GM18951 (cell line): ENCODE measurements at regions not wholly inside any gene's neighbourhood (a gene's known extent, or its start where the extent isn't known, plus 50 kb on each side); places are given as distances from the start of the nearest gene placed in this dataset.

Experiments
- POLR2A ChIP-seq: IDR thresholded peaks from 4 replicates; pipeline ENCODE4 v1.6.1; 2011; ENCODE audit warnings: mild to moderate bottlenecking; ENCODE audit not compliant: insufficient read length, insufficient read depth; ENCODE audit errors: extremely low read depth
- in situ Hi-C: fragments of 300-500 bp; cut with MboI; formaldehyde crosslinking; loops from one replicate; pipeline ENCODE4 v1.12.0; 2022; ENCODE audit warnings: low sequenced_read_pairs, mixed read lengths, inconsistent platforms; ENCODE audit not compliant: unreplicated experiment

DNA sequence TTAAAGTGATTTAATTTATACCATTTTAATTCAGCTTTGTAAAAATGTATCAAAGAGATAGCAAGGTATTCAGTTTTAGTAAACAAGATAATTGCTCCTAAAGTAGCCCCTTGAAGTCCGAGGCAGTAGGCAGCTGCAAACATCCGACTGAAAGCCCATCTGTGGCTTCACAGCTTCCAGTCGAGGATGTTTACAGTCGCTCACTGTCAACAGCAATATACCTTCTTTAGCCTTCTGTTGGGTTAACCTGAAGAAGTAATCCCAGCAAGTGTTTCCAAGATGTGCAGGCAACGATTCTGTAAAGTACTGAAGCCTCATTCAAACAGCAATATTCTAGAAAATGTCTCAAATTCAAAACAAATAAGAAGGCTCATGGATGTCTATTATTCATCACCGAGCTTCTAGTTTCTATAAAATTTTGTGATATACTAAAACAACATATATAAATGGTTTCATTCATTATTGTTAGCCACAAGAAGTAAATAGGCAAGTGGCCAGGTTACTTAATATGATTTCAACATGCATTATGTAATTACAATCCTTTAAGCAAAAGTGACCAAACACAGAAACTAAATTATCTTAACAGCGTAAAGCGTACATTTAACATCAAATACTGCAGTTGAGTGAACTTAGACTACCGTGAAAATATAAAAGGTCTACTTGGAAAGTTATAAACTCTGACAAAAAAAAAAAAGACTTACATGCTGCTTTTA lies 115.0 kb downstream of the OGFRL1 start:
- no peak for TF ChIP-seq POLR2A

GRCh38 chr6:71404145-71404966 lies 115.7 kb downstream of the OGFRL1 start:
- TF ChIP-seq POLR2A = no peak
- in situ Hi-C loops = no loop called here

More for the DNA sequence above, 115.0 kb downstream of the OGFRL1 start:
- in situ Hi-C loops = no loop called here

- in situ Hi-C loops = no loop called here
- TF ChIP-seq POLR2A = no peak
These were observed 116.3 kb downstream of the OGFRL1 start for GRCh38 chr6:71404967-71405278.

DNA sequence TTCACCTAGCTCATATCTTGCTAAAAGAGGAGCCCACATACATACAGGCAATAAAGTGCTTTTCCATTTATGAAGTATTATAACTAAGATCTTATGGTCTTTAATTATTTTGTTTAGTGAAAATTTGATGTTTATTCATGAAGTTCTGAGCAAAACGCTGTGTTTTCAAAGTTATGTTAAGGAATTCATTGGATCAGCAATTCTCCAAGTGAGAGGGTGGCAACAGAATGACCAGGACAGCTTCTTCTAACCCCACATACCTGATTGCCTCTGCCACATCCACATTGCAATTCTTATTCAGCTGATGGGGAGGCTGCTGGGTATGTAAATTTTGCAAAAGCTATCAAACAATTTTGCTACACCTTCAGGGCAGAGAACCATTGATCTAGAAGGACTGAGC lies 116.8 kb downstream of the OGFRL1 start:
- in situ Hi-C loops = no loop called here
- no peak for TF ChIP-seq POLR2A

DNA sequence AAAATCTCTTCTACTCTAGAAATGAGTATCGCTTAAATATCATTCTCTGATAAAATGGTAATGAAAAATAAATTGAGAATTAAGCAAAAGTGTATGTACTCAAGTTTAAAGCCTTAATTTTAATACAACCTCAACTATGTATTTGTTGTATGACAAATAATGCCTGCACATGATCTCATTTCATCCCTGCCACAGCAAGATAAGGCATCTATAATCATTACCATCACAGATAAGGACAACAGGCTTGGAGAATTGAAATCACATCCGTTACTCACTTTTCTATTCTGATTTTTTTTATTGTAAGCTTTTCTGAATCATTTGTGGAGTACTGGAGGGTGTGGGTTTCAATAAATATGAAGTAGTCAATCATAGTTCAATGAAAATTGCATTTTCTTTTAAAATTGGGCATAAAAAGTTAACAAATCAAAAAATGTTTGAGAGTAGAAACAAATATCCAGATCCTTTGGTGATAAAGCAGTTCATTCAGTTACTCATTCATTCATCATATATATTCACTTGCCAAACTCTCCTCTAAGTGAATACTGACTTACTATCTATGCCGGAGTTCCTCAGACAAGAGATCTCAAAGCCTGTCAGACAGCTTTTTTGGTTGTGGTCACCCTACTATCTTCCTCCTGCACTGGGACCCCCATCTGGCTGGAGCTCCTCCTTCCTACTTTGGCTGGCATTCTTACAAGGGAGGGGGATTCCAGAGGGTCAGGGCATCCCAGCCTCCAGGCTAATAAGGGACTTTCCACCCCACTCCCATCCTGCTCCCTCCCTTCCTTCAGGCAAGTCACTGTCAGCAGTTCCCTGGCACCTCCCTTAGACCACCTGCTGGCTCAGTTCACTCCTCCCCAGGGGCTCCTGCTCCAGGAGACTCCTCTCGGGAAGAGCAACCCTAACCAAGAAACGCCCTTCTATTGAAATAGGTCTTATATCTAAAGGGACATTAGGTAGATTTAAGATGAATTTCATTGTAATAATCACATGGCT lies 118.6 kb downstream of the OGFRL1 start:
- in situ Hi-C loops = no loop called here
- TF ChIP-seq POLR2A = no peak

DNA sequence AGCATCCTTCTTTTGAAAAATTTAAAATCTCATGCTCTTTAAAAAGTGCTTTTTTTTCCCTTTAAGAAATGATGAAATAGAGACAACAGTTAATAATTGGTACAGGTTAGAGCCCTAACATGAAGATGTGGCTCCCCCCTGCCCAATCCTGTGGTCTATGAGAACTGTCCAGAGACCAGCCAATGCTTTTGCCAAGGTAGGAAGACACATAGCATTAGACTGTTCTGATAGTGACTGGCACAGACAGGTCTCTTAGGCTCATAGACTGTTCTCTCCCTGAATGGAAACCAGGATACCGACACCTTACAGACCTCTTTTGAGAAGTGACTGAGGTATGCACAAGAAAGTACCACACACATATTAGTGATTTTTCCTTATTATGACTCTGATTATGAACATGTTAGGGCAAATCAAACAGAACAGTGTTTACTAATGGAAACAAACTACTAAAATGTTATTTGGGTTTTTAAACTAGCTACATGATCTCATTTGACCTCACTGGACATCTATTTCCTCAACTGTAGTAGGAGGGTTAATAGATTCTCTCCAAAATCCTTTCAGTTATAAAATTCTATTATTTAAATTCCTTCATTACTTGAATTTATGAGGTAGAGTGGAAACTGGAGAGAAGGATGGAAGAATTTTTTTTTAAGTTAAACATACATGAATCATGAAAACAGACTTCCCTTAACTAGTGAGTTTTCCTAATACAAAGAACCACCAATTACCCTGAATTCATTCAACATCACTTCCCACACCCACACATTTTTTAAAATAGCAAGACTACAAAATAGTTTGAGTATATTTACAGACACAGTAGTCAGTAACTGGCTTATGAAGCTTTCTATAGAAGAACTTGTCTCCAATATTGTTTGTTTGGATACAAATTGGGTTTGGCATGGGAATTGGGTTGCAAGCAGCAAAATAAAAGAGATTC lies 120.4 kb downstream of the OGFRL1 start:
- TF ChIP-seq POLR2A = no peak
- in situ Hi-C loops = no loop called here

DNA sequence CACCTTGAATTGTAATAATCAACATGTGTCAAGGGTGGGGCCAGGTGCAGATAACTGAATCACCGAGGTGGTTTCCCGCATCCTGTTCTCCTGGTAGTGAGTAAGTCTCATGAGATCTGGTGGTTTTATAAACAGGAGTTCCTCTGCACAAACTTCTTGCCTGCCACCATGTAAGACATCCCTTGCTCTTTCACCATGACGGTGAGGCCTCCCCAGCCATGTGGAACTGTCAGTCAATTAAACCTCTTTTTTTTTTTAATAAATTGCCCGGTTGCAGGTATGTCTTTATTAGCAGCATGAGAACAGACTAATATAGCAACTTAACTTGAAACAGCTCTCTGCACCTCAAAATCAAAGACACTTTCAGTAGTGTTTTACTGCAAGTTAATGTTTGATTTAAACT lies 121.6 kb downstream of the OGFRL1 start:
- in situ Hi-C loops = no loop called here
- TF ChIP-seq POLR2A = no peak

DNA sequence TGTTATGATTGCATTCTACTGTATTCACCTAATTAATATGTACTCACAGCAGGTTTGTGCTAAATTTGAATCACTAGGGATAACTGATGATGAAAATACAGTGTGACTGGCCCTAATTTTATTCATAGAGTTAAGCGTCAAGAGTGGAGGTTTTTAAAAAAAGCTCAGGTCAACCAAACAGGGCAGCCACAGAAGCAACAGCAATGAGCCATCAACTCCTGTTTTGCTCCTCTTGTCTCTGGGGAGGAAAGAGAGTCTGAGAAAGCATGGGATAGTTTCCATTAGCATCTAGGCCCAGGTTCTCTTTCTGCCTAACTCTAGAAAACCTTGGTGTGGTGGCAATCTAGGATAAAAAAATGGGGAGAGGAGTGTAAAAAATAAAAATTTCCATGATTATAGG lies 122.1 kb downstream of the OGFRL1 start:
- no peak for TF ChIP-seq POLR2A
- in situ Hi-C loops = no loop called here

DNA sequence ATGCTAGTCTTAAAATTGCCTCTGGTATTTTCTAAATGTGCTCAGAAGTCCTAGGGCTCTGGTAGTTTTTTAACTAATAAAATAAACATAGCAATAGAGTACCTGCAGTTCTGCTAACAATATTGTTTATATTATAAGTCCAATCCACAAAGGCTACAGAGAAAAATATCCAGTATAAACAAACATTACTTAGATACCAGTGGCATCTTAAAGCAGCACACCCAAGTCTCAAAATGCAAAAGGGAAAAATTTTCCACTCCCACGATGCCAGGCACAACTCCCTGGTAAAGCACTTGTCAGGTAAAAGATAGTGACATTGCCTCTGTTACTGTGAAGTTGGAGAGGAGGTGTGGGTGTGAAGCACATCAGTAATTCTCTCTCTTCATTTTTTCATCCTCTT lies 123.3 kb downstream of the OGFRL1 start:
- no peak for TF ChIP-seq POLR2A
- in situ Hi-C loops = no loop called here

DNA sequence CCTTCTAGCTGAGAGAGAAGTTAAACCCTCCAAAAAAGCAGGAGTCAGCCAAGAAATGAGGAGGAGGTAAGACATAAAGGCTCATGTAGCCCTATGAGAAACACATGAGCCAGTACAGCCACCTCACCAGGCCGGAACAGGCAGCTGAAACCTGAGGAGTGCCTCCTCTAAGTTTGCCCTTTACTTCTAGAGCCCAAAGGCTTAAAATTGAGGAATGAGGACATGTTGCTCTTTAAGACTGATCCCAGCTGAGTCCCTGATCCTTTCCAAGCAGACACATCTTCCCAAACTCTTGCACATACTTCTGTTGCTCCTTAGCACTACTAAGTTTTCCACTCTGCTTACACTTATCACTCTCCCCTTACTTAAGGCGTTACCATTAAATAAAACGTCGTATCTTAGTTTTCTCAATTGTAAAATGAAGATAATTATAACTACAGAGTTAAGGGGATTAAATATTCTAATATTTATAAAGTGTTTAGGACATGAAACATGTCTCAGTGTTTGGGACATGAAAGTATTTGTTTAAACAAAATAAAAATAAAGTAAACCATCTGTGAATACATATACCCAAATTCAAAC lies 124.0 kb downstream of the OGFRL1 start:
- in situ Hi-C loops = no loop called here
- no peak for TF ChIP-seq POLR2A

- in situ Hi-C loops = no loop called here
These were observed 125.9 kb downstream of the OGFRL1 start for GRCh38 chr6:71414486-71414885.

GRCh38 chr6:71419217-71420094 lies 130.8 kb downstream of the OGFRL1 start:
- TF ChIP-seq POLR2A = no peak
- in situ Hi-C loops = no loop called here

More at GRCh38 chr6:71414486-71414885, 125.9 kb downstream of the OGFRL1 start:
- no peak for TF ChIP-seq POLR2A
